Esophagus squamous epithelium (tissue), 5 donors: ENCODE measurements at regions not wholly inside any gene's neighbourhood (a gene's known extent, or its start where the extent isn't known, plus 50 kb on each side); places are given as distances from the start of the nearest gene placed in this dataset.

Experiments
- DNase-seq: peaks from one replicate; lab custom pipeline; 2025; lab: John Stamatoyannopoulos, UW
- H3K27ac ChIP-seq, 4 donors: fragments of 200-600 bp; sonication (generic); one replicate each; pipeline ENCODE4 v1.5.1; 2016 to 2019; ENCODE audit warnings: mild to moderate bottlenecking in 1 of 4
- H3K27me3 ChIP-seq, 4 donors: fragments of 200-600 bp; sonication (generic); 1 replicate in 3 of 4; 2 replicates in 1 of 4; pipeline versions ENCODE4 v1.5.1 to v1.6.0; 2017 to 2021; ENCODE audit warnings: antibody characterized with exemption in 1 of 4
- H3K36me3 ChIP-seq, 3 donors: fragments of 200-600 bp; sonication (generic); one replicate each; pipeline ENCODE4 v1.5.1; 2016 to 2019
- H3K4me1 ChIP-seq, 3 donors: fragments of 200-600 bp; sonication (generic); one replicate each; pipeline ENCODE4 v1.5.1; 2017 to 2019
- H3K4me3 ChIP-seq, 4 donors: fragments of 200-600 bp; sonication (generic); 1 replicate in 3 of 4; 2 replicates in 1 of 4; pipeline ENCODE4 v1.5.1; 2016 to 2019; ENCODE audit warnings: mild to moderate bottlenecking in 2 of 4, moderate library complexity in 1 of 4
- H3K9me3 ChIP-seq, 3 donors: fragments of 200-600 bp; sonication (generic); one replicate each; pipeline ENCODE4 v1.5.1; 2016 to 2019
- CTCF ChIP-seq, 6 experiments: fragments of 450-650 bp in 4 of 6; fragments of 200-600 bp in 2 of 6; sonication (generic) in 2 of 6; IDR thresholded peaks; one replicate each; pipeline ENCODE4 v1.5.1; 2016 to 2019; ENCODE audit warnings: antibody characterized with exemption in 6 of 6, mild to moderate bottlenecking in 4 of 6, moderate library complexity in 4 of 6
- POLR2A ChIP-seq, 4 donors: fragments of 450-650 bp; IDR thresholded peaks; one replicate each; pipeline ENCODE4 v1.6.1; 2017; ENCODE audit warnings: antibody characterized with exemption in 4 of 4, mild to moderate bottlenecking in 4 of 4, moderate library complexity in 3 of 4
- WGBS, 2 donors: methylation state at CpG; one replicate each; pipeline ENCODE4 v1.1.5; 2018; 5-methylcytosine and 5-hydroxymethylcytosine counted together
- intact Hi-C: fragments of 100-400 bp; cut with DNase I; formaldehyde crosslinking; loops from one replicate; pipeline ENCODE4 v1.15.0; 2022
- donor health status: DM: yes; HTN: yes; CAD: no.

GRCh38 chr14:63781686-63782085 lies 53.8 kb upstream of the SGPP1 start:
- H3K4me3 ChIP-seq, result no peak overlapping the region
- no peaks in the 10 kb centered on the region for H3K9me3 ChIP-seq
- TF ChIP-seq CTCF (IDR thresholded peaks at IDR 0.05), result no peak
- WGBS, 2 donors, result 75 to 80% methylated on average over 3 of the region's 3 CpGs
- intact Hi-C loops, result no loop called here
- no peaks in the 10 kb centered on the region for H3K36me3 ChIP-seq
- no peak for DNase-seq
- H3K4me1 ChIP-seq, result no peaks in the 10 kb centered on the region
- no peaks in the 10 kb centered on the region for H3K27me3 ChIP-seq
- no peak overlapping the region for H3K27ac ChIP-seq

- Histone ChIP-seq H3K4me3 (no peak overlapping the region), H3K27me3 (peaks cover 0 to 6% (median 0%) of the 10 kb centered on the region in 4 donors), H3K4me1 (no peaks in the 10 kb centered on the region), H3K9me3 (no peaks in the 10 kb centered on the region), H3K27ac (no peak overlapping the region), H3K36me3 (no peaks in the 10 kb centered on the region)
- DNase-seq, result no peak
- intact Hi-C loops, result no loop called here
- 85 to 87% methylated on average over 9 of the region's 9 CpGs for WGBS, 2 donors
- TF ChIP-seq CTCF (IDR thresholded peaks at IDR 0.05) (no peak), POLR2A (IDR thresholded peaks at IDR 0.05) (no peak)
These were observed 55.0 kb upstream of the SGPP1 start for GRCh38 chr14:63782683-63783389.

GRCh38 chr14:63788011-63788933 lies 60.4 kb upstream of the SGPP1 start:
- WGBS, 2 donors, result 72 to 79% methylated on average over 4 to 5 of the region's 26 CpGs
- Histone ChIP-seq H3K9me3 (no peaks in the 10 kb centered on the region), H3K4me1 (no peaks in the 10 kb centered on the region), H3K27me3 (peaks cover 0 to 11% (median 0%) of the 10 kb centered on the region in 4 donors), H3K36me3 (no peaks in the 10 kb centered on the region), H3K27ac (no peak overlapping the region), H3K4me3 (peak overlapping the region in 1 of 4 donors; percentile 14)
- DNase-seq, result no peak
- intact Hi-C loops, result no loop called here
- TF ChIP-seq POLR2A (IDR thresholded peaks at IDR 0.05), result no peak
- no peak for TF ChIP-seq CTCF (IDR thresholded peaks at IDR 0.05)

- Histone ChIP-seq H3K4me3 (no peak overlapping the region), H3K27ac (no peak overlapping the region), H3K9me3 (no peaks in the 10 kb centered on the region), H3K27me3 (peaks cover 0 to under 1% (median 0%) of the 10 kb centered on the region in 4 donors), H3K36me3 (no peaks in the 10 kb centered on the region), H3K4me1 (no peaks in the 10 kb centered on the region)
- no peak for TF ChIP-seq CTCF (IDR thresholded peaks at IDR 0.05)
- TF ChIP-seq POLR2A (IDR thresholded peaks at IDR 0.05), result no peak
- intact Hi-C loops, result no loop called here
- 43 to 57% methylated on average over 4 of the region's 4 CpGs for WGBS, 2 donors
- no peak for DNase-seq
These were observed 59.4 kb upstream of the SYNE2 start for GRCh38 chr14:63793376-63793775.

- intact Hi-C loops, result no loop called here
- WGBS, 2 donors, result 24 to 39% methylated on average over 2 of the region's 2 CpGs
These were observed 57.3 kb upstream of the SYNE2 start for GRCh38 chr14:63795532-63795931.

More at GRCh38 chr14:63795532-63795931, 57.3 kb upstream of the SYNE2 start:
- H3K4me3 ChIP-seq, result no peak overlapping the region
- TF ChIP-seq POLR2A (IDR thresholded peaks at IDR 0.05) (no peak), CTCF (IDR thresholded peaks at IDR 0.05) (no peak)
- peaks cover 0 to 11% (median 0%) of the 10 kb centered on the region in 3 donors for H3K4me1 ChIP-seq
- no peaks in the 10 kb centered on the region for H3K36me3 ChIP-seq
- H3K9me3 ChIP-seq, result no peaks in the 10 kb centered on the region
- DNase-seq, result no peak
- H3K27ac ChIP-seq, result no peak overlapping the region
- H3K27me3 ChIP-seq, result no peaks in the 10 kb centered on the region
